Uterus (tissue), 3 donors: ENCODE measurements at regions not wholly inside any gene's neighbourhood (a gene's known extent, or its start where the extent isn't known, plus 50 kb on each side); places are given as distances from the start of the nearest gene placed in this dataset.

Source experiments
- DNase-seq, 2 donors: peaks; one replicate each; pipeline ENCODE4 v3.0.0-alpha.2; 2019 to 2020
- H3K27ac ChIP-seq, 2 donors: fragments of 200-600 bp; sonication (generic); 1 replicate in 1 of 2; 2 replicates in 1 of 2; pipeline ENCODE4 v1.5.1; 2016 to 2018
- H3K27me3 ChIP-seq, 2 donors: fragments of 200-600 bp; sonication (generic); one replicate each; pipeline ENCODE4 v1.5.1; 2018 to 2019; ENCODE audit warnings: control low read depth in 1 of 2
- H3K36me3 ChIP-seq, 2 donors: fragments of 200-600 bp; sonication (generic); one replicate each; pipeline ENCODE4 v1.5.1; 2019; ENCODE audit warnings: control low read depth in 1 of 2
- H3K4me1 ChIP-seq, 2 donors: fragments of 200-600 bp; sonication (generic); one replicate each; pipeline ENCODE4 v1.5.1; 2018 to 2019; ENCODE audit warnings: control low read depth in 1 of 2
- H3K4me3 ChIP-seq, 2 donors: fragments of 200-600 bp; sonication (generic); 1 replicate in 1 of 2; 2 replicates in 1 of 2; pipeline ENCODE4 v1.5.1; 2018 to 2019; ENCODE audit warnings: mild to moderate bottlenecking in 1 of 2
- H3K9me3 ChIP-seq, 2 donors: fragments of 200-600 bp; sonication (generic); one replicate each; pipeline ENCODE4 v1.5.1; 2019; ENCODE audit warnings: control low read depth in 1 of 2
- CTCF ChIP-seq, 4 experiments: fragments of 200-600 bp in 2 of 4; fragments of 450-650 bp in 2 of 4; sonication (generic) in 2 of 4; IDR thresholded peaks; one replicate each; pipeline ENCODE4 v1.5.1; 2016 to 2019; ENCODE audit warnings: antibody characterized with exemption in 4 of 4, mild to moderate bottlenecking in 2 of 4, moderate library complexity in 1 of 4
- POLR2A ChIP-seq, 2 donors: fragments of 450-650 bp; IDR thresholded peaks; one replicate each; pipeline ENCODE4 v1.6.1; 2016; ENCODE audit warnings: antibody characterized with exemption in 2 of 2, mild to moderate bottlenecking in 1 of 2, moderate library complexity in 1 of 2
- intact Hi-C: fragments of 100-400 bp; cut with DNase I; formaldehyde crosslinking; loops from one replicate; pipeline ENCODE4 v1.15.1; 2023; ENCODE audit warnings: low total_unique reads
- donor health status: DM: yes; HTN: yes; CAD: no.

- H3K27ac ChIP-seq: peak overlapping the region; percentile 57 to 81
- TF ChIP-seq CTCF (IDR thresholded peaks at IDR 0.05) (no peak), POLR2A (IDR thresholded peaks at IDR 0.05) (no peak)
- H3K9me3 ChIP-seq: no peaks in the 10 kb centered on the region
- no peak overlapping the region for H3K4me3 ChIP-seq
- DNase-seq: no peak
- H3K4me1 ChIP-seq: peaks cover 0 to 8% of the 10 kb centered on the region in 2 donors
- intact Hi-C loops: no loop called here
- no peaks in the 10 kb centered on the region for H3K36me3 ChIP-seq
- H3K27me3 ChIP-seq: no peaks in the 10 kb centered on the region
These were observed 1327.9 kb downstream of the TBC1D22A start for GRCh38 chr22:48090332-48090672.

- H3K27ac ChIP-seq: peak overlapping the region; percentile 63 to 81
- H3K4me3 ChIP-seq: no peak overlapping the region
- no peaks in the 10 kb centered on the region for H3K9me3 ChIP-seq
- no peaks in the 10 kb centered on the region for H3K36me3 ChIP-seq
- no peak for TF ChIP-seq CTCF (IDR thresholded peaks at IDR 0.05)
- no peak for TF ChIP-seq POLR2A (IDR thresholded peaks at IDR 0.05)
- no peaks in the 10 kb centered on the region for H3K27me3 ChIP-seq
- peaks cover 0 to 8% of the 10 kb centered on the region in 2 donors for H3K4me1 ChIP-seq
- intact Hi-C loops: no loop called here
- DNase-seq: peak; percentile 86
These were observed 1327.3 kb downstream of the TBC1D22A start for GRCh38 chr22:48089601-48090331.

GRCh38 chr22:48088926-48089536, 1326.6 kb downstream of the TBC1D22A start:
- Histone ChIP-seq H3K4me3 (no peak overlapping the region), H3K27ac (peak overlapping the region; percentile 63 to 81), H3K9me3 (no peaks in the 10 kb centered on the region), H3K36me3 (no peaks in the 10 kb centered on the region), H3K4me1 (peaks cover 0 to 8% of the 10 kb centered on the region in 2 donors), H3K27me3 (no peaks in the 10 kb centered on the region)
- intact Hi-C loops: no loop called here
- peak; percentile 33 to 34 for DNase-seq
- TF ChIP-seq CTCF (IDR thresholded peaks at IDR 0.05) (no peak), POLR2A (IDR thresholded peaks at IDR 0.05) (no peak)

GRCh38 chr22:48088251-48088650, 1325.8 kb downstream of the TBC1D22A start:
- DNase-seq: no peak
- intact Hi-C loops: no loop called here
- no peaks in the 10 kb centered on the region for H3K27me3 ChIP-seq
- no peaks in the 10 kb centered on the region for H3K36me3 ChIP-seq
- no peaks in the 10 kb centered on the region for H3K9me3 ChIP-seq
- H3K4me3 ChIP-seq: no peak overlapping the region
- no peak overlapping the region for H3K27ac ChIP-seq
- H3K4me1 ChIP-seq: peaks cover 0 to 8% of the 10 kb centered on the region in 2 donors
- TF ChIP-seq POLR2A (IDR thresholded peaks at IDR 0.05) (no peak), CTCF (IDR thresholded peaks at IDR 0.05) (no peak)

GRCh38 chr22:48085901-48086645, 1323.6 kb downstream of the TBC1D22A start:
- TF ChIP-seq CTCF (IDR thresholded peaks at IDR 0.05) (no peak), POLR2A (IDR thresholded peaks at IDR 0.05) (no peak)
- Histone ChIP-seq H3K36me3 (no peaks in the 10 kb centered on the region), H3K27ac (no peak overlapping the region), H3K4me3 (no peak overlapping the region), H3K27me3 (no peaks in the 10 kb centered on the region), H3K9me3 (no peaks in the 10 kb centered on the region), H3K4me1 (peaks cover 0 to 8% of the 10 kb centered on the region in 2 donors)
- intact Hi-C loops: no loop called here
- DNase-seq: no peak
